HCT116 (cell line): ENCODE measurements at regions not wholly inside any gene's neighbourhood (a gene's known extent, or its start where the extent isn't known, plus 50 kb on each side); places are given as distances from the start of the nearest gene placed in this dataset.

Experiments used
- ATAC-seq: fragments of 200-7000 bp; cut with Tn5 transposase; 2 replicates; pipeline ENCODE4 v1.9.1; 2020; ENCODE audit warnings: mild to moderate bottlenecking, moderate library complexity
- BruUV-seq: library from RNA; stranded (reverse); fragments of 400-500 nt; replicated peaks from 2 replicates; lab custom pipeline; 2021; lab: Mats Ljungman, UMichigan
- CTCF ChIA-PET: fragments of 300-600 bp; sonication (Branson Sonifier 250); formaldehyde crosslinking; loops from one replicate; lab custom pipeline; 2021; ENCODE audit warnings: antibody characterized with exemption; lab: Charles Lee
- POLR2A ChIA-PET: fragments of 300-600, 350-600 bp; sonication (Branson Sonifier 250); formaldehyde crosslinking; loops from one replicate; lab custom pipeline; 2021; ENCODE audit warnings: antibody characterized with exemption; lab: Charles Lee
- RAD21 ChIA-PET, 2 experiments: fragments of 300-600 bp; sonication (Branson Sonifier 250); formaldehyde crosslinking; loops; one replicate each; lab custom pipeline; 2023; ENCODE audit warnings: low total read pairs in 2 of 2; ENCODE audit not compliant: uncharacterized antibody in 2 of 2, unreplicated experiment in 2 of 2, low non-redundant PET in 1 of 2; lab: Charles Lee
- DNase-seq: peaks from one replicate; pipeline ENCODE4 v3.0.0-alpha.2; 2010; ENCODE audit warnings: low read depth, low spot score
- H2AFZ ChIP-seq: fragments of 200-600 bp; shearing (Covaris generic), sonication (generic); 2 replicates; pipeline ENCODE4 v1.6.1; 2017; ENCODE audit warnings: low read depth, mixed run types, mixed read lengths, antibody characterized with exemption, low read length; ENCODE audit not compliant: poor library complexity, severe bottlenecking
- H3K27ac ChIP-seq: 2 replicates; pipeline ENCODE4 v1.5.1; 2012; ENCODE audit warnings: low read depth, low read length
- H3K27me3 ChIP-seq: fragments of 200-600 bp; sonication (generic); 2 replicates; pipeline ENCODE4 v1.6.1; 2016; ENCODE audit warnings: mixed run types, low read length, mixed read lengths; ENCODE audit not compliant: insufficient read depth
- H3K36me3 ChIP-seq, 2 experiments: fragments of 200-500 bp in 1 of 2; fragments of 200-600 bp in 1 of 2; sonication (Bioruptor generic) in 1 of 2; sonication (generic) in 1 of 2; 2 replicates each; pipeline versions ENCODE4 v1.5.1 to v1.6.1; 2014 to 2016; ENCODE audit warnings: low read length in 2 of 2, inconsistent platforms in 1 of 2, mixed read lengths in 1 of 2, mixed run types in 1 of 2; ENCODE audit not compliant: insufficient read depth in 2 of 2, control insufficient read depth in 1 of 2
- H3K4me1 ChIP-seq, 2 experiments: fragments of 200-600 bp in 1 of 2; sonication (generic) in 1 of 2; 2 replicates each; pipeline versions ENCODE4 v1.5.1 to v1.6.1; 2012 to 2017; ENCODE audit warnings: low read length in 2 of 2, inconsistent platforms in 1 of 2, mild to moderate bottlenecking in 1 of 2, mixed read lengths in 1 of 2, mixed run types in 1 of 2, moderate library complexity in 1 of 2; ENCODE audit not compliant: insufficient read depth in 2 of 2, control insufficient read depth in 1 of 2
- H3K4me2 ChIP-seq: fragments of 200-600 bp; sonication (generic); 2 replicates; pipeline ENCODE4 v1.6.1; 2017; ENCODE audit warnings: mixed run types, low read length, mixed read lengths
- H3K4me3 ChIP-seq, 2 experiments: fragments of 200-600 bp in 1 of 2; sonication (generic) in 1 of 2; replicated peaks in 1 of 2; 2 replicates each; pipeline ENCODE4 v1.5.1; 2011 to 2016; ENCODE audit warnings: low read length in 2 of 2, control low read depth in 1 of 2, low read depth in 1 of 2, mild to moderate bottlenecking in 1 of 2, mixed read lengths in 1 of 2, mixed run types in 1 of 2
- H3K79me2 ChIP-seq: fragments of 200-600 bp; sonication (generic); 2 replicates; pipeline ENCODE4 v1.6.1; 2017; ENCODE audit warnings: mild to moderate bottlenecking, mixed run types, low read length, moderate library complexity, mixed read lengths; ENCODE audit not compliant: insufficient read depth
- H3K9ac ChIP-seq: fragments of 200-600 bp; sonication (generic); 2 replicates; pipeline ENCODE4 v1.6.1; 2016; ENCODE audit warnings: low read length, mixed read lengths
- H3K9me2 ChIP-seq: fragments of 200-600 bp; sonication (generic), shearing (Covaris generic); 2 replicates; pipeline ENCODE4 v1.6.1; 2017; ENCODE audit warnings: mixed run types, mild to moderate bottlenecking, moderate library complexity; ENCODE audit not compliant: insufficient read depth
- H3K9me3 ChIP-seq, 2 experiments: fragments of 200-500 bp in 1 of 2; fragments of 200-600 bp in 1 of 2; sonication (Bioruptor generic) in 1 of 2; sonication (generic) in 1 of 2; 2 replicates each; pipeline ENCODE4 v1.6.1; 2014 to 2017; ENCODE audit warnings: low read length in 2 of 2, mixed read lengths in 2 of 2, inconsistent platforms in 1 of 2, low read depth in 1 of 2, mild to moderate bottlenecking in 1 of 2, mixed run types in 1 of 2, moderate library complexity in 1 of 2; ENCODE audit not compliant: control insufficient read depth in 1 of 2, insufficient read depth in 1 of 2
- H4K20me1 ChIP-seq: fragments of 200-600 bp; sonication (generic), shearing (Covaris generic); 2 replicates; pipeline ENCODE4 v1.6.1; 2017; ENCODE audit warnings: mixed run types, mild to moderate bottlenecking, moderate library complexity; ENCODE audit not compliant: insufficient read depth
- CTCF ChIP-seq, 3 experiments: fragments of 200-600 bp in 1 of 3; sonication (generic) in 1 of 3; IDR thresholded peaks in 2 of 3; conservative IDR thresholded peaks in 1 of 3; 2 replicates each; pipeline ENCODE4 v1.5.1; 2012 to 2017; ENCODE audit warnings: low read depth in 2 of 3, low read length in 2 of 3, antibody characterized with exemption in 1 of 3, borderline replicate concordance in 1 of 3, control low read depth in 1 of 3, mild to moderate bottlenecking in 1 of 3, mixed read lengths in 1 of 3, mixed run types in 1 of 3, moderate library complexity in 1 of 3; ENCODE audit not compliant: insufficient read depth in 1 of 3
- ELF1 ChIP-seq: IDR thresholded peaks from 2 replicates; pipeline ENCODE4 v1.6.1; 2012; ENCODE audit warnings: low read depth, borderline replicate concordance
- EZH2phosphoT487 ChIP-seq: fragments of 200-600 bp; IDR thresholded peaks from 2 replicates; pipeline ENCODE4 v1.6.1; 2018; ENCODE audit warnings: antibody characterized with exemption, borderline replicate concordance
- FOSL1 ChIP-seq: IDR thresholded peaks from 2 replicates; pipeline ENCODE4 v1.6.1; 2012; ENCODE audit warnings: low read depth
- JUND ChIP-seq: IDR thresholded peaks from 2 replicates; pipeline ENCODE4 v1.6.1; 2012
- POLR2AphosphoS5 ChIP-seq: IDR thresholded peaks from 2 replicates; pipeline ENCODE4 v1.6.1; 2011; ENCODE audit warnings: mild to moderate bottlenecking, low read depth, low read length, moderate library complexity
- RAD21 ChIP-seq: IDR thresholded peaks from 2 replicates; pipeline ENCODE4 v1.6.1; 2012; ENCODE audit warnings: low read depth, mild to moderate bottlenecking
- SRF ChIP-seq: IDR thresholded peaks from 2 replicates; pipeline ENCODE4 v1.6.1; 2012; ENCODE audit warnings: low read depth
- TCF7L2 ChIP-seq: IDR thresholded peaks from 2 replicates; pipeline ENCODE4 v1.7.0; 2011; ENCODE audit warnings: borderline replicate concordance, inconsistent platforms; ENCODE audit not compliant: insufficient read depth, insufficient read length; ENCODE audit errors: extremely low read depth
- YY1 ChIP-seq: IDR thresholded peaks from 2 replicates; pipeline ENCODE4 v1.6.1; 2011; ENCODE audit warnings: low read length, low read depth, moderate library complexity, mild to moderate bottlenecking; ENCODE audit not compliant: insufficient replicate concordance; ENCODE audit errors: extremely low read depth
- ZFX ChIP-seq: fragments of 450-650 bp; IDR thresholded peaks from 2 replicates; pipeline ENCODE4 v1.6.1; 2017
- intact Hi-C: fragments of 100-400 bp; cut with micrococcal nuclease; formaldehyde crosslinking; loops from 2 replicates; pipeline ENCODE4 v1.10.0; 2022

GRCh38 chr16:87075319-87075860, 241.8 kb downstream of the C16orf95 start:
- Histone ChIP-seq H3K79me2 (no peaks in the 10 kb centered on the region), H3K9me2 (no peaks in the 10 kb centered on the region), H3K4me3 (no peak overlapping the region), H3K4me1 (peaks cover 7 to 14% of the 10 kb centered on the region in 2 experiments; a peak in 3 of 4 replicates), H4K20me1 (no peaks in the 10 kb centered on the region), H3K36me3 (no peaks in the 10 kb centered on the region), H3K27ac (no peak overlapping the region), H3K4me2 (no peak overlapping the region), H3K9ac (no peak overlapping the region), H3K9me3 (peaks cover 9 to 11% of the 10 kb centered on the region in 2 experiments; a peak in 3 of 4 replicates), H2AFZ (no peak overlapping the region), H3K27me3 (no peaks in the 10 kb centered on the region)
- DNase-seq, result no peak
- BruUV-seq, result no TSS peak
- ChIA-PET RAD21 (interaction anchor here in 1 of 2 experiments (0.7 kb wide), 1 partner anchor 530 kb away, joined by 3 read pairs; no protein-coding TSS in a partner anchor), POLR2A (no interaction called here), CTCF (interaction anchor here (2.1 to 6.9 kb wide), 3 partner anchors 9 to 499 kb away, joined by 6 to 56 read pairs (median 7); no protein-coding TSS in a partner anchor)
- ATAC-seq, result no peak
- intact Hi-C loops, result loop anchor here (5.0 kb wide), 3 partner anchors 243 to 498 kb away; partner anchors contain the start of gene FOXL1
- no peak for TF ChIP-seq FOSL1

GRCh38 chr16:87076331-87076949, 240.8 kb downstream of the C16orf95 start:
- Histone ChIP-seq H3K9me3 (peaks cover 12 to 18% of the 10 kb centered on the region in 2 experiments), H4K20me1 (no peaks in the 10 kb centered on the region), H3K9ac (no peak overlapping the region), H3K79me2 (no peaks in the 10 kb centered on the region), H3K36me3 (no peaks in the 10 kb centered on the region), H3K27ac (peak overlapping the region; percentile 40), H3K4me1 (peaks cover 7 to 14% of the 10 kb centered on the region in 2 experiments; a peak in 3 of 4 replicates), H2AFZ (peak overlapping the region; percentile 79), H3K9me2 (no peaks in the 10 kb centered on the region), H3K27me3 (no peaks in the 10 kb centered on the region), H3K4me2 (peak overlapping the region; percentile 75), H3K4me3 (peak overlapping the region in 1 of 2 experiments; percentile 42; a peak in 1 of 4 replicates)
- BruUV-seq, result no TSS peak
- intact Hi-C loops, result loop anchor here (5.0 kb wide), 3 partner anchors 244 to 499 kb away; partner anchors contain the start of gene FOXL1
- TF ChIP-seq FOSL1 (no peak), YY1 (no peak), RAD21 (no peak), TCF7L2 (no peak), ELF1 (no peak), SRF (no peak), ZFX (no peak), POLR2AphosphoS5 (no peak), JUND (no peak), CTCF (IDR thresholded peaks at IDR 0.05 in 2 of 3, conservative IDR thresholded peaks at IDR 0.05 in 1 of 3; ENCODE audit: borderline replicate concordance in 1 of 3, insufficient read depth in 1 of 3, low read depth in 2 of 3, low read length in 2 of 3) (no peak), EZH2phosphoT487 (no peak)
- ATAC-seq, result no peak
- ChIA-PET RAD21 (interaction anchor here (0.7 to 1.1 kb wide), 4 partner anchors 113 to 531 kb away, joined by 3 to 4 read pairs (median 3); no protein-coding TSS in a partner anchor), CTCF (interaction anchor here (0.7 to 6.9 kb wide), 17 partner anchors 8 to 522 kb away, joined by 3 to 56 read pairs (median 4); no protein-coding TSS in a partner anchor), POLR2A (interaction anchor here (1.5 kb wide), 1 partner anchor 13 kb away, joined by 4 read pairs; no protein-coding TSS in a partner anchor)
- no peak for DNase-seq
